DND-41 (cell line): ENCODE measurements at regions not wholly inside any gene's neighbourhood (a gene's known extent, or its start where the extent isn't known, plus 50 kb on each side); places are given as distances from the start of the nearest gene placed in this dataset.

Experiments
- ATAC-seq: fragments of 200-7000 bp; cut with Tn5 transposase; 3 replicates; pipeline ENCODE4 v1.9.1; 2021; ENCODE audit warnings: low read depth; ENCODE audit not compliant: insufficient read depth
- DNase-seq: peaks from one replicate; pipeline ENCODE4 v3.0.0-alpha.2; 2020
- H2AFZ ChIP-seq: 2 replicates; pipeline ENCODE4 v1.6.0; 2012; ENCODE audit warnings: low read depth, low read length
- H3K27ac ChIP-seq: 2 replicates; pipeline ENCODE4 v1.5.1; 2012; ENCODE audit warnings: low read length, inconsistent platforms
- H3K27me3 ChIP-seq: fragments of 200-600 bp; sonication (generic); 2 replicates; pipeline ENCODE4 v1.6.0; 2012; ENCODE audit warnings: low read length, mild to moderate bottlenecking, inconsistent platforms; ENCODE audit not compliant: insufficient read depth, poor library complexity
- H3K36me3 ChIP-seq: 2 replicates; pipeline ENCODE4 v1.5.1; 2012; ENCODE audit warnings: low read length, inconsistent platforms; ENCODE audit not compliant: insufficient read depth
- H3K4me1 ChIP-seq: 2 replicates; pipeline ENCODE4 v1.5.1; 2012; ENCODE audit warnings: mild to moderate bottlenecking, low read length; ENCODE audit not compliant: insufficient read depth
- H3K4me2 ChIP-seq: 2 replicates; pipeline ENCODE4 v1.6.0; 2012; ENCODE audit warnings: mild to moderate bottlenecking, moderate library complexity, low read length, inconsistent platforms; ENCODE audit not compliant: insufficient read depth
- H3K4me3 ChIP-seq, 2 experiments: fragments of 200-600 bp in 1 of 2; shearing (Covaris generic) in 1 of 2; 2 replicates each; pipeline ENCODE4 v1.5.1; 2012 to 2016; ENCODE audit warnings: inconsistent platforms in 2 of 2, low read length in 2 of 2, mild to moderate bottlenecking in 2 of 2, low read depth in 1 of 2, moderate library complexity in 1 of 2
- H3K79me2 ChIP-seq: 2 replicates; pipeline ENCODE4 v1.6.0; 2012; ENCODE audit warnings: low read length, inconsistent platforms; ENCODE audit not compliant: insufficient read depth
- H3K9ac ChIP-seq: 2 replicates; pipeline ENCODE4 v1.6.0; 2012; ENCODE audit warnings: low read depth, mild to moderate bottlenecking, inconsistent platforms, low read length, moderate library complexity
- H3K9me3 ChIP-seq: 2 replicates; pipeline ENCODE4 v1.5.1; 2012; ENCODE audit warnings: low read length, moderate library complexity, mild to moderate bottlenecking, inconsistent platforms; ENCODE audit not compliant: insufficient read depth, severe bottlenecking
- H4K20me1 ChIP-seq: 2 replicates; pipeline ENCODE4 v1.6.0; 2012; ENCODE audit warnings: low read length; ENCODE audit not compliant: insufficient read depth
- EZH2 ChIP-seq: IDR thresholded peaks from 3 replicates; pipeline ENCODE4 v1.6.1; 2012; ENCODE audit warnings: borderline replicate concordance, low read depth, mild to moderate bottlenecking, moderate library complexity, low read length, inconsistent platforms; ENCODE audit not compliant: severe bottlenecking
- TF ChIP-seq, protein P1 (sequence below): IDR thresholded peaks from 2 replicates; pipeline ENCODE4 v1.5.1; 2012; ENCODE audit warnings: borderline replicate concordance, low read length, moderate library complexity, mild to moderate bottlenecking; ENCODE audit not compliant: poor library complexity, severe bottlenecking; ENCODE audit errors: extremely low read depth

- Histone ChIP-seq H3K4me3 (peak overlapping the region; percentile 53 to 68), H3K79me2 (no peaks in the 10 kb centered on the region), H3K4me2 (peak overlapping the region; percentile 89), H4K20me1 (no peaks in the 10 kb centered on the region), H2AFZ (peak overlapping the region; percentile 95), H3K36me3 (no peaks in the 10 kb centered on the region), H3K9ac (peak overlapping the region; percentile 79), H3K27ac (peak overlapping the region; percentile 94), H3K9me3 (no peaks in the 10 kb centered on the region), H3K27me3 (peaks cover 4% of the 10 kb centered on the region), H3K4me1 (peaks cover 58% of the 10 kb centered on the region)
- peak; percentile 93 for DNase-seq
- no peak for TF ChIP-seq EZH2
- TF ChIP-seq, protein P1, sequence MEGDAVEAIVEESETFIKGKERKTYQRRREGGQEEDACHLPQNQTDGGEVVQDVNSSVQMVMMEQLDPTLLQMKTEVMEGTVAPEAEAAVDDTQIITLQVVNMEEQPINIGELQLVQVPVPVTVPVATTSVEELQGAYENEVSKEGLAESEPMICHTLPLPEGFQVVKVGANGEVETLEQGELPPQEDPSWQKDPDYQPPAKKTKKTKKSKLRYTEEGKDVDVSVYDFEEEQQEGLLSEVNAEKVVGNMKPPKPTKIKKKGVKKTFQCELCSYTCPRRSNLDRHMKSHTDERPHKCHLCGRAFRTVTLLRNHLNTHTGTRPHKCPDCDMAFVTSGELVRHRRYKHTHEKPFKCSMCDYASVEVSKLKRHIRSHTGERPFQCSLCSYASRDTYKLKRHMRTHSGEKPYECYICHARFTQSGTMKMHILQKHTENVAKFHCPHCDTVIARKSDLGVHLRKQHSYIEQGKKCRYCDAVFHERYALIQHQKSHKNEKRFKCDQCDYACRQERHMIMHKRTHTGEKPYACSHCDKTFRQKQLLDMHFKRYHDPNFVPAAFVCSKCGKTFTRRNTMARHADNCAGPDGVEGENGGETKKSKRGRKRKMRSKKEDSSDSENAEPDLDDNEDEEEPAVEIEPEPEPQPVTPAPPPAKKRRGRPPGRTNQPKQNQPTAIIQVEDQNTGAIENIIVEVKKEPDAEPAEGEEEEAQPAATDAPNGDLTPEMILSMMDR: no peak
- peak; percentile 83 for ATAC-seq
Measured at GRCh38 chr6:105992315-105992961, 93.7 kb upstream of the PRDM1 start.

GRCh38 chr6:105991561-105992314, 94.4 kb upstream of the PRDM1 start:
- Histone ChIP-seq H3K27ac (peak overlapping the region; percentile 94), H3K4me1 (peaks cover 58% of the 10 kb centered on the region), H3K4me2 (peak overlapping the region; percentile 89), H3K9me3 (no peaks in the 10 kb centered on the region), H3K9ac (peak overlapping the region; percentile 79), H3K27me3 (peaks cover 4% of the 10 kb centered on the region), H4K20me1 (no peaks in the 10 kb centered on the region), H2AFZ (peak overlapping the region; percentile 95), H3K36me3 (no peaks in the 10 kb centered on the region), H3K79me2 (no peaks in the 10 kb centered on the region), H3K4me3 (peak overlapping the region; percentile 53 to 68)
- TF ChIP-seq, protein P1: no peak
- no peak for TF ChIP-seq EZH2
- no peak for ATAC-seq
- no peak for DNase-seq

DNA sequence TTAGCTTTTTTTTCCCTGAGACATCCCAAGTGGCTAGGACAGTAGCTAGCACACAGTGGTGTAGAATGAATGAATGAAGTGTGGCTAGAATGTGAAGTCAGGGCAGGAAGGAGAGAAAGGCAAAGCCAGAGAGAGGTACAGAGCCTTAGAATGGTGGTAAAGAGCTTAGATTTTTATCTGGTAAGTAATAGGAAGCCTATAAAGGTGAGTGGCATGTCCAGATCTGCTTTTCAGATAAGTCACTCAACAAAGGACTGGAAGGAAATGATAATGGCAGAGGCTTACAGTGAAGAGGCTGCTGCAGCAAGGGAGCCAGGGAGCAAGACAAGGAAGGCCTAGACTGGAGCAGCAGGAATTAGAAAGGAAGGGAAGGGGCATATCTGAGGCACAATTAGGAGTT, 96.0 kb upstream of the PRDM1 start:
- Histone ChIP-seq H3K27ac (no peak overlapping the region), H3K4me1 (peaks cover 51% of the 10 kb centered on the region), H3K36me3 (no peaks in the 10 kb centered on the region), H3K9ac (no peak overlapping the region), H3K9me3 (no peaks in the 10 kb centered on the region), H3K79me2 (no peaks in the 10 kb centered on the region), H3K4me3 (no peak overlapping the region), H4K20me1 (no peaks in the 10 kb centered on the region), H2AFZ (no peak overlapping the region), H3K4me2 (no peak overlapping the region), H3K27me3 (peaks cover 4% of the 10 kb centered on the region)
- ATAC-seq (no peak), DNase-seq (no peak)
- TF ChIP-seq, protein P1: no peak
- TF ChIP-seq EZH2: no peak
